Thymus (tissue), 11 donors: ENCODE measurements at regions not wholly inside any gene's neighbourhood (a gene's known extent, or its start where the extent isn't known, plus 50 kb on each side); places are given as distances from the start of the nearest gene placed in this dataset.

ENCODE experiments used
- DNase-seq, 9 donors: peaks; one replicate each; pipeline ENCODE4 v3.0.0-alpha.2; 2013; ENCODE audit warnings: low spot score in 9 of 9, low read depth in 6 of 9, missing footprints in 1 of 9
- H3K27ac ChIP-seq, 2 donors: one replicate each; pipeline ENCODE4 v1.5.1; 2013; ENCODE audit warnings: control low read depth in 1 of 2, low read depth in 1 of 2, low read length in 1 of 2, mild to moderate bottlenecking in 1 of 2, moderate library complexity in 1 of 2
- H3K27me3 ChIP-seq, 2 donors: one replicate each; pipeline ENCODE4 v1.5.1; 2013; ENCODE audit warnings: low read length in 1 of 2; ENCODE audit not compliant: control insufficient read depth in 2 of 2, insufficient read depth in 1 of 2
- H3K36me3 ChIP-seq, 2 donors: one replicate each; pipeline ENCODE4 v1.5.1; 2013; ENCODE audit warnings: low read length in 1 of 2, mild to moderate bottlenecking in 1 of 2, moderate library complexity in 1 of 2; ENCODE audit not compliant: control insufficient read depth in 2 of 2, insufficient read depth in 2 of 2
- H3K4me1 ChIP-seq, 2 donors: one replicate each; pipeline ENCODE4 v1.5.1; 2013; ENCODE audit warnings: low read length in 2 of 2; ENCODE audit not compliant: control insufficient read depth in 2 of 2, insufficient read depth in 2 of 2
- H3K4me3 ChIP-seq, 2 donors: one replicate each; pipeline ENCODE4 v1.5.1; 2013; ENCODE audit warnings: low read length in 2 of 2, control low read depth in 1 of 2, mild to moderate bottlenecking in 1 of 2
- H3K9me3 ChIP-seq, 2 donors: one replicate each; pipeline ENCODE4 v1.5.1; 2013; ENCODE audit warnings: low read length in 1 of 2, mild to moderate bottlenecking in 1 of 2; ENCODE audit not compliant: control insufficient read depth in 2 of 2, insufficient read depth in 1 of 2
- WGBS: extraction: QIAGEN DNeasy Blood & Tissue Kit; methylation state at CpG from one replicate; pipeline ENCODE4 v1.1.7; 2013; 5-methylcytosine and 5-hydroxymethylcytosine counted together
- donor health status: healthy.

GRCh38 chr6:15027472-15027871 is 218.4 kb upstream of the JARID2 start:
- Histone ChIP-seq H3K4me3 (no peak overlapping the region), H3K4me1 (peaks cover 4 to 23% of the 10 kb centered on the region in 2 donors), H3K27ac (no peak overlapping the region), H3K36me3 (no peaks in the 10 kb centered on the region), H3K27me3 (no peaks in the 10 kb centered on the region), H3K9me3 (peaks cover 0 to 7% of the 10 kb centered on the region in 2 donors)
- no peak for DNase-seq
- WGBS: 99% methylated on average over 2 of the region's 2 CpGs

- H3K36me3 ChIP-seq: no peaks in the 10 kb centered on the region
- H3K9me3 ChIP-seq: peaks cover 0 to 11% of the 10 kb centered on the region in 2 donors
- no peak overlapping the region for H3K4me3 ChIP-seq
- peaks cover 4 to 47% of the 10 kb centered on the region in 2 donors for H3K4me1 ChIP-seq
- 18% methylated on average over 2 of the region's 2 CpGs for WGBS
- peak overlapping the region; percentile 27 to 44 for H3K27ac ChIP-seq
- no peaks in the 10 kb centered on the region for H3K27me3 ChIP-seq
- DNase-seq: peak in 5 of 9 donors; percentile 33 to 71 (median 45)
Measured at GRCh38 chr6:15032015-15032414, 213.9 kb upstream of the JARID2 start.

DNA sequence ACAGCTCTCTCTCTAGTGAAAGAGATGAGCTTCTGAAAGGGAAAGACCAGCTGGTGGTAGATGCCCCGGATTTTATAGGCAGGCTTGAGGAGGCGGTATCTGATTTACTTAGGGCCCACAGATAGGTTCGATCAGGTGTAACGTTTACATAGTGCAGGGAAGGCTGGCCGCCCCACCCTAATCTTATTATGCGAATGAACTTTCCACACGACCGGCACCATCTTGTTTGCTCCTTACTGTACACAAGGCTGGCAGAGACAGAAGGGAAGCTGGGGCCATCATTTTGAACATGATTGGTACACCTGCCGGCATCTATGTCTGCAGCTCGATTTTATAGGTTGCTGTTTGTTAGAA is 212.0 kb upstream of the JARID2 start:
- Histone ChIP-seq H3K36me3 (no peaks in the 10 kb centered on the region), H3K4me3 (no peak overlapping the region), H3K4me1 (peaks cover 4 to 47% of the 10 kb centered on the region in 2 donors), H3K27ac (no peak overlapping the region), H3K27me3 (no peaks in the 10 kb centered on the region), H3K9me3 (peaks cover 0 to 9% of the 10 kb centered on the region in 2 donors)
- DNase-seq: no peak
- 88% methylated on average over 10 of the region's 10 CpGs for WGBS

DNA sequence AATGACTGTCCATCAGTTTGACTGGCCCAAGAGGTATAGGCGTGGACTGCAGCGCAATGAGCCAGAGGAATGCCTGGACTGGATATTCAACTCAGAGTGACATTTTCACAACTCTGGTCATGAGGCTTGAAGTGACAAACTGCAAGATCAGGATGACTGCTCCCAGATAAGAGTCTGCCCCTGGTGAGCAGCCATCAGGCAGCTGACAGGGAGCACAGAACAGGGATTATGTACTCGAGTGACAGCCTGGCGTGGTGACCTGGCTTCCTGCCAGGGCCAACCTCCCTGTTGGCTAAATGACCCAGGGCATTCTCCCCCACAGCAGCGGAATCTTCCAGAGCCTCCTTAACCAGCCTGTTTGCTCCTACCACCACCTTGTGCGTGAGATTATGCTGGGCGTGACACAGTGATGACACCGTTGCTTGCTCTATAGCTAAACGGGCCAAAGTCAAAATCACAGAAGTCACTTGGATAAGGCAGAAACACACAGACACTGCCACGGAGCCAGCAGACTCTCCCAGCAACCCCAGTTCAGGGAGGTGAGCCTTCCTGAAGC is 209.1 kb upstream of the JARID2 start:
- no peak overlapping the region for H3K27ac ChIP-seq
- no peak for DNase-seq
- WGBS: 91% methylated on average over 10 of the region's 10 CpGs
- peaks cover 0 to 32% of the 10 kb centered on the region in 2 donors for H3K4me1 ChIP-seq
- peaks cover 0 to 4% of the 10 kb centered on the region in 2 donors for H3K9me3 ChIP-seq
- no peaks in the 10 kb centered on the region for H3K27me3 ChIP-seq
- no peak overlapping the region for H3K4me3 ChIP-seq
- no peaks in the 10 kb centered on the region for H3K36me3 ChIP-seq

- Histone ChIP-seq H3K27me3 (no peaks in the 10 kb centered on the region), H3K4me1 (peaks cover 0 to 27% of the 10 kb centered on the region in 2 donors), H3K9me3 (peaks cover 0 to 4% of the 10 kb centered on the region in 2 donors), H3K27ac (no peak overlapping the region), H3K36me3 (no peaks in the 10 kb centered on the region), H3K4me3 (no peak overlapping the region)
- DNase-seq: no peak
- WGBS: 96% methylated on average over 5 of the region's 5 CpGs
Measured at GRCh38 chr6:15037253-15037652, 208.6 kb upstream of the JARID2 start.

- DNase-seq: no peak
- WGBS: 98% methylated on average over 11 of the region's 11 CpGs
- Histone ChIP-seq H3K4me1 (peaks cover 0 to 18% of the 10 kb centered on the region in 2 donors), H3K36me3 (no peaks in the 10 kb centered on the region), H3K4me3 (no peak overlapping the region), H3K27ac (no peak overlapping the region), H3K27me3 (no peaks in the 10 kb centered on the region), H3K9me3 (peaks cover 0 to 4% of the 10 kb centered on the region in 2 donors)
Measured at GRCh38 chr6:15038013-15038791, 207.7 kb upstream of the JARID2 start.

GRCh38 chr6:15039136-15039535 is 206.7 kb upstream of the JARID2 start:
- H3K4me1 ChIP-seq: peaks cover 0 to 8% of the 10 kb centered on the region in 2 donors

GRCh38 chr6:15042938-15043337 is 202.9 kb upstream of the JARID2 start:
- over 99% methylated on average over 4 of the region's 4 CpGs for WGBS
- no peak overlapping the region for H3K27ac ChIP-seq
- peaks cover 0 to 9% of the 10 kb centered on the region in 2 donors for H3K9me3 ChIP-seq
- no peaks in the 10 kb centered on the region for H3K36me3 ChIP-seq
- H3K4me1 ChIP-seq: peaks cover 0 to 6% of the 10 kb centered on the region in 2 donors
- H3K4me3 ChIP-seq: no peak overlapping the region
- H3K27me3 ChIP-seq: no peaks in the 10 kb centered on the region
- no peak for DNase-seq

More at GRCh38 chr6:15039136-15039535, 206.7 kb upstream of the JARID2 start:
- no peak for DNase-seq
- 97% methylated on average over 3 of the region's 3 CpGs for WGBS
- no peak overlapping the region for H3K27ac ChIP-seq
- H3K9me3 ChIP-seq: peaks cover 0 to 4% of the 10 kb centered on the region in 2 donors
- no peak overlapping the region for H3K4me3 ChIP-seq
- no peaks in the 10 kb centered on the region for H3K27me3 ChIP-seq
- no peaks in the 10 kb centered on the region for H3K36me3 ChIP-seq

DNA sequence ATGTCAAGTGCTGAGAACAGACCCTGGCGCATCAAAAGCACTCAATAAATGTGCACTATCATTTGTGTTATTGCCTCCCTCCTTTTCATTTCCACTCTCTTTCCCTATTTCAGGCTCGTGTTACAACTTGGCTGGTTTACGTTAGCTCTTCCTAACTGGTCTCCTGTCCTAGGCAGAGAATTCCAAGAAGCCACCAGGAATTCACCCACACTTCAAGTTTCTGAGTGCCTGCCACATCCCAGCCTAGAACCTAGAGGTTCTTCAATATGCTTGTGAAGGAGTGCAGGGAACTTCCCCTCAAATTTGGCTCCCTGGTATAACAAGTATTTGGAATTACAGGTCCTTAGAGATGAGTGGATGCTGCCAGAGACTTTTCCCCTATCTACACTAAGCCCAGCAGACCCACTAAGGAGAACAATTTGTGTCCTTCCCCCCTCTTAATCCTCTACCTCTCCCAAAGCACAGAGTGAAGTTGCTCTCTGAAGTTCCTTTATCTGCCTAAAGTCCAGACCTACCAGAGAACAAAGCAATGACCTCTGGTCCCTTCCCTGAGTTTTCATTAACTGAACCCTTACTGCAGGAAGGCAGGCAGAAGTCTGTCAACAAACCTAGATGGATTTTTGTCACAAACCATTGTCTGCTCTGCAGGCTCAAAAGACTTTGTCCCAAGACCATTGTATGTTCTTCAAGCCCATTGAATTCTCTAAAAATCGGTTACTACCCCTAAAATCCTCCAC is 201.6 kb upstream of the JARID2 start:
- H3K9me3 ChIP-seq: peaks cover 0 to 9% of the 10 kb centered on the region in 2 donors
- H3K27me3 ChIP-seq: no peaks in the 10 kb centered on the region
- no peak for DNase-seq
- no peak overlapping the region for H3K27ac ChIP-seq
- 97% methylated on average over 4 of the region's 4 CpGs for WGBS
- no peaks in the 10 kb centered on the region for H3K36me3 ChIP-seq
- H3K4me3 ChIP-seq: no peak overlapping the region
- H3K4me1 ChIP-seq: peaks cover 0 to 12% of the 10 kb centered on the region in 2 donors
